HepG2 (cell line): ENCODE measurements at regions not wholly inside any gene's neighbourhood (a gene's known extent, or its start where the extent isn't known, plus 50 kb on each side); places are given as distances from the start of the nearest gene placed in this dataset.

Experiments
- CEBPB ChIP-seq: IDR thresholded peaks from 2 replicates; pipeline ENCODE4 v1.6.1; 2011; ENCODE audit warnings: low read depth, low read length, improper control_type of control experiment, borderline replicate concordance
- CREB1 ChIP-seq, 2 experiments: fragments of 450-650 bp in 1 of 2; IDR thresholded peaks; 2 replicates each; pipeline ENCODE4 v1.6.1; 2016 to 2017; ENCODE audit warnings: control low read depth in 1 of 2, mild to moderate bottlenecking in 1 of 2, missing compliant biosample characterization in 1 of 2, missing genetic modification characterization in 1 of 2
- ESRRA ChIP-seq: sonication (generic); formaldehyde crosslinking; IDR thresholded peaks from 2 replicates; pipeline ENCODE4 v1.5.1; 2020; ENCODE audit warnings: mild to moderate bottlenecking, low read depth, missing genetic modification reagents
- GABPA ChIP-seq, 2 experiments: IDR thresholded peaks; 2 replicates each; pipeline ENCODE4 v1.6.1; 2011 to 2016; ENCODE audit warnings: low read depth in 2 of 2, low read length in 1 of 2, missing biosample characterization in 1 of 2, missing genetic modification characterization in 1 of 2
- HDAC2 ChIP-seq: sonication (generic); formaldehyde crosslinking; IDR thresholded peaks from 2 replicates; pipeline ENCODE4 v1.4.0; 2020; ENCODE audit warnings: missing genetic modification reagents
- YEATS2 ChIP-seq: sonication (generic); formaldehyde crosslinking; IDR thresholded peaks from 2 replicates; pipeline ENCODE4 v1.4.0; 2020; ENCODE audit warnings: missing genetic modification reagents, borderline replicate concordance
- ZNF180 ChIP-seq: sonication (generic); formaldehyde crosslinking; IDR thresholded peaks from 2 replicates; pipeline ENCODE4 v1.4.0; 2020; ENCODE audit warnings: low read depth, missing genetic modification reagents, borderline replicate concordance
- ZNF766 ChIP-seq: sonication (generic); formaldehyde crosslinking; IDR thresholded peaks from 2 replicates; pipeline ENCODE4 v1.5.0; 2020; ENCODE audit warnings: missing genetic modification reagents, borderline replicate concordance
- TF ChIP-seq, protein P1 (sequence below): sonication (generic); formaldehyde crosslinking; IDR thresholded peaks from 2 replicates; pipeline ENCODE4 v1.4.0; 2020; ENCODE audit warnings: missing genetic modification reagents
- TF ChIP-seq, protein P2 (sequence below): sonication (generic); formaldehyde crosslinking; IDR thresholded peaks from 2 replicates; pipeline ENCODE4 v1.5.1; 2020; ENCODE audit warnings: mild to moderate bottlenecking, missing genetic modification reagents, borderline replicate concordance
- TF ChIP-seq, protein P3 (sequence below): sonication (generic); formaldehyde crosslinking; IDR thresholded peaks from 2 replicates; pipeline ENCODE4 v1.4.0; 2020; ENCODE audit warnings: missing genetic modification reagents, borderline replicate concordance
- TF ChIP-seq, protein P4 (sequence below): sonication (generic); formaldehyde crosslinking; IDR thresholded peaks from 2 replicates; pipeline ENCODE4 v1.8.0; 2022; ENCODE audit warnings: mild to moderate bottlenecking, missing genetic modification reagents; ENCODE audit not compliant: insufficient replicate concordance
- TF ChIP-seq, protein P5 (sequence below): sonication (generic); formaldehyde crosslinking; IDR thresholded peaks from 2 replicates; pipeline ENCODE4 v1.4.0; 2020; ENCODE audit warnings: missing genetic modification reagents

DNA sequence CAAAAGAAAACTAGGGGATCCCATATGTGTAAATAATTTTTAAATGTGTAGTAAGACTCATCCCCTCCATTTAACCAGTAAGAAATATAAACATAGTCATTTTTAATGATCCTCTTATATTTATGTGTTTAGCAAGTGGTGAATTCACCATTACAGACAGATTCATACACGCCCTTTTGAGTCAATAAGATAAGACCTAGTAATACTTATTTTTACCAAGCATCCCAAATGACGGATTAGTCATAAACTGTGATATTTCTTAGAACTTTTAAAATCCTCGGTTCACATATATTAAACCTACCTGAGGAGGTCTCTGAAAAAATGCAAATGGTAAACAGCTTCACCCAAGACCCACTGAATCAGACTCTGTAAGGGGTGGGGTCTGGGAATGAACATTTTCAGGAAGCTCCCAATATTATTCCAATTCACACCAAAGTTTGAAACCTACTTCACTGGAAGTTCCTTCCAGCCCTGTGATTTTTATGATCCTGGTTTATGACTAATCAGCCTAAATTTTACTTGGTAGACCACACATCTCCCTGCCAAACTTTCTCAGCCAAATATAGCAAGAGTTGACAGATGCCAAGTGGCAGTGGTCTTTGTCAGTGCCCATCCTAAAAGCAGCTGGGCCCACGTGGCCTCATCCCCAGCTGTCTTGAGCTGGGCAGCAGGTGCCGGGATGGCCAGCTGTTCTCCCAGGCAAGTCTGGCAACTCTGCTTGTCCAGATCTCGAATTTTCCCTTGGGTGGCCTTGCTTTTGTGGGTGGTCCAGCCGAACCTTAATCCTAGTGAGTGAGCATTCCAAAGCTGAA lies 559.0 kb upstream of the RGMB start:
- TF ChIP-seq ZNF766 (CRISPR knock-in tag): no peak
- TF ChIP-seq, protein P1, sequence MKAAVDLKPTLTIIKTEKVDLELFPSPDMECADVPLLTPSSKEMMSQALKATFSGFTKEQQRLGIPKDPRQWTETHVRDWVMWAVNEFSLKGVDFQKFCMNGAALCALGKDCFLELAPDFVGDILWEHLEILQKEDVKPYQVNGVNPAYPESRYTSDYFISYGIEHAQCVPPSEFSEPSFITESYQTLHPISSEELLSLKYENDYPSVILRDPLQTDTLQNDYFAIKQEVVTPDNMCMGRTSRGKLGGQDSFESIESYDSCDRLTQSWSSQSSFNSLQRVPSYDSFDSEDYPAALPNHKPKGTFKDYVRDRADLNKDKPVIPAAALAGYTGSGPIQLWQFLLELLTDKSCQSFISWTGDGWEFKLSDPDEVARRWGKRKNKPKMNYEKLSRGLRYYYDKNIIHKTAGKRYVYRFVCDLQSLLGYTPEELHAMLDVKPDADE (CRISPR knock-in tag): no peak
- no peak for TF ChIP-seq ZNF180 (CRISPR knock-in tag)
- TF ChIP-seq, protein P2, sequence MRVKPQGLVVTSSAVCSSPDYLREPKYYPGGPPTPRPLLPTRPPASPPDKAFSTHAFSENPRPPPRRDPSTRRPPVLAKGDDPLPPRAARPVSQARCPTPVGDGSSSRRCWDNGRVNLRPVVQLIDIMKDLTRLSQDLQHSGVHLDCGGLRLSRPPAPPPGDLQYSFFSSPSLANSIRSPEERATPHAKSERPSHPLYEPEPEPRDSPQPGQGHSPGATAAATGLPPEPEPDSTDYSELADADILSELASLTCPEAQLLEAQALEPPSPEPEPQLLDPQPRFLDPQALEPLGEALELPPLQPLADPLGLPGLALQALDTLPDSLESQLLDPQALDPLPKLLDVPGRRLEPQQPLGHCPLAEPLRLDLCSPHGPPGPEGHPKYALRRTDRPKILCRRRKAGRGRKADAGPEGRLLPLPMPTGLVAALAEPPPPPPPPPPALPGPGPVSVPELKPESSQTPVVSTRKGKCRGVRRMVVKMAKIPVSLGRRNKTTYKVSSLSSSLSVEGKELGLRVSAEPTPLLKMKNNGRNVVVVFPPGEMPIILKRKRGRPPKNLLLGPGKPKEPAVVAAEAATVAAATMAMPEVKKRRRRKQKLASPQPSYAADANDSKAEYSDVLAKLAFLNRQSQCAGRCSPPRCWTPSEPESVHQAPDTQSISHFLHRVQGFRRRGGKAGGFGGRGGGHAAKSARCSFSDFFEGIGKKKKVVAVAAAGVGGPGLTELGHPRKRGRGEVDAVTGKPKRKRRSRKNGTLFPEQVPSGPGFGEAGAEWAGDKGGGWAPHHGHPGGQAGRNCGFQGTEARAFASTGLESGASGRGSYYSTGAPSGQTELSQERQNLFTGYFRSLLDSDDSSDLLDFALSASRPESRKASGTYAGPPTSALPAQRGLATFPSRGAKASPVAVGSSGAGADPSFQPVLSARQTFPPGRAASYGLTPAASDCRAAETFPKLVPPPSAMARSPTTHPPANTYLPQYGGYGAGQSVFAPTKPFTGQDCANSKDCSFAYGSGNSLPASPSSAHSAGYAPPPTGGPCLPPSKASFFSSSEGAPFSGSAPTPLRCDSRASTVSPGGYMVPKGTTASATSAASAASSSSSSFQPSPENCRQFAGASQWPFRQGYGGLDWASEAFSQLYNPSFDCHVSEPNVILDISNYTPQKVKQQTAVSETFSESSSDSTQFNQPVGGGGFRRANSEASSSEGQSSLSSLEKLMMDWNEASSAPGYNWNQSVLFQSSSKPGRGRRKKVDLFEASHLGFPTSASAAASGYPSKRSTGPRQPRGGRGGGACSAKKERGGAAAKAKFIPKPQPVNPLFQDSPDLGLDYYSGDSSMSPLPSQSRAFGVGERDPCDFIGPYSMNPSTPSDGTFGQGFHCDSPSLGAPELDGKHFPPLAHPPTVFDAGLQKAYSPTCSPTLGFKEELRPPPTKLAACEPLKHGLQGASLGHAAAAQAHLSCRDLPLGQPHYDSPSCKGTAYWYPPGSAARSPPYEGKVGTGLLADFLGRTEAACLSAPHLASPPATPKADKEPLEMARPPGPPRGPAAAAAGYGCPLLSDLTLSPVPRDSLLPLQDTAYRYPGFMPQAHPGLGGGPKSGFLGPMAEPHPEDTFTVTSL (CRISPR knock-in tag): no peak
- no peak for TF ChIP-seq CEBPB
- no peak for TF ChIP-seq GABPA (IDR thresholded peaks at IDR 0.05; ENCODE audit: low read depth, low read length)
- TF ChIP-seq GABPA (CRISPR knock-in tag; IDR thresholded peaks at IDR 0.05; ENCODE audit: low read depth): no peak
- TF ChIP-seq, protein P3, sequence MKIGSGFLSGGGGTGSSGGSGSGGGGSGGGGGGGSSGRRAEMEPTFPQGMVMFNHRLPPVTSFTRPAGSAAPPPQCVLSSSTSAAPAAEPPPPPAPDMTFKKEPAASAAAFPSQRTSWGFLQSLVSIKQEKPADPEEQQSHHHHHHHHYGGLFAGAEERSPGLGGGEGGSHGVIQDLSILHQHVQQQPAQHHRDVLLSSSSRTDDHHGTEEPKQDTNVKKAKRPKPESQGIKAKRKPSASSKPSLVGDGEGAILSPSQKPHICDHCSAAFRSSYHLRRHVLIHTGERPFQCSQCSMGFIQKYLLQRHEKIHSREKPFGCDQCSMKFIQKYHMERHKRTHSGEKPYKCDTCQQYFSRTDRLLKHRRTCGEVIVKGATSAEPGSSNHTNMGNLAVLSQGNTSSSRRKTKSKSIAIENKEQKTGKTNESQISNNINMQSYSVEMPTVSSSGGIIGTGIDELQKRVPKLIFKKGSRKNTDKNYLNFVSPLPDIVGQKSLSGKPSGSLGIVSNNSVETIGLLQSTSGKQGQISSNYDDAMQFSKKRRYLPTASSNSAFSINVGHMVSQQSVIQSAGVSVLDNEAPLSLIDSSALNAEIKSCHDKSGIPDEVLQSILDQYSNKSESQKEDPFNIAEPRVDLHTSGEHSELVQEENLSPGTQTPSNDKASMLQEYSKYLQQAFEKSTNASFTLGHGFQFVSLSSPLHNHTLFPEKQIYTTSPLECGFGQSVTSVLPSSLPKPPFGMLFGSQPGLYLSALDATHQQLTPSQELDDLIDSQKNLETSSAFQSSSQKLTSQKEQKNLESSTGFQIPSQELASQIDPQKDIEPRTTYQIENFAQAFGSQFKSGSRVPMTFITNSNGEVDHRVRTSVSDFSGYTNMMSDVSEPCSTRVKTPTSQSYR (CRISPR knock-in tag): no peak
- TF ChIP-seq, protein P4, sequence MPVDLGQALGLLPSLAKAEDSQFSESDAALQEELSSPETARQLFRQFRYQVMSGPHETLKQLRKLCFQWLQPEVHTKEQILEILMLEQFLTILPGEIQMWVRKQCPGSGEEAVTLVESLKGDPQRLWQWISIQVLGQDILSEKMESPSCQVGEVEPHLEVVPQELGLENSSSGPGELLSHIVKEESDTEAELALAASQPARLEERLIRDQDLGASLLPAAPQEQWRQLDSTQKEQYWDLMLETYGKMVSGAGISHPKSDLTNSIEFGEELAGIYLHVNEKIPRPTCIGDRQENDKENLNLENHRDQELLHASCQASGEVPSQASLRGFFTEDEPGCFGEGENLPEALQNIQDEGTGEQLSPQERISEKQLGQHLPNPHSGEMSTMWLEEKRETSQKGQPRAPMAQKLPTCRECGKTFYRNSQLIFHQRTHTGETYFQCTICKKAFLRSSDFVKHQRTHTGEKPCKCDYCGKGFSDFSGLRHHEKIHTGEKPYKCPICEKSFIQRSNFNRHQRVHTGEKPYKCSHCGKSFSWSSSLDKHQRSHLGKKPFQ: no peak
- TF ChIP-seq HDAC2 (CRISPR knock-in tag): no peak
- no peak for TF ChIP-seq CREB1 (IDR thresholded peaks at IDR 0.05)
- TF ChIP-seq CREB1 (CRISPR knock-in tag; IDR thresholded peaks at IDR 0.05): no peak
- TF ChIP-seq, protein P5, sequence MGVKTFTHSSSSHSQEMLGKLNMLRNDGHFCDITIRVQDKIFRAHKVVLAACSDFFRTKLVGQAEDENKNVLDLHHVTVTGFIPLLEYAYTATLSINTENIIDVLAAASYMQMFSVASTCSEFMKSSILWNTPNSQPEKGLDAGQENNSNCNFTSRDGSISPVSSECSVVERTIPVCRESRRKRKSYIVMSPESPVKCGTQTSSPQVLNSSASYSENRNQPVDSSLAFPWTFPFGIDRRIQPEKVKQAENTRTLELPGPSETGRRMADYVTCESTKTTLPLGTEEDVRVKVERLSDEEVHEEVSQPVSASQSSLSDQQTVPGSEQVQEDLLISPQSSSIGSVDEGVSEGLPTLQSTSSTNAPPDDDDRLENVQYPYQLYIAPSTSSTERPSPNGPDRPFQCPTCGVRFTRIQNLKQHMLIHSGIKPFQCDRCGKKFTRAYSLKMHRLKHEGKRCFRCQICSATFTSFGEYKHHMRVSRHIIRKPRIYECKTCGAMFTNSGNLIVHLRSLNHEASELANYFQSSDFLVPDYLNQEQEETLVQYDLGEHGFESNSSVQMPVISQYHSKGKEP (CRISPR knock-in tag): no peak
- TF ChIP-seq ESRRA: no peak
- no peak for TF ChIP-seq YEATS2 (CRISPR knock-in tag)
